Naive thymus-derived CD8-positive, alpha-beta T cell (primary cell): ENCODE measurements at regions not wholly inside any gene's neighbourhood (a gene's known extent, or its start where the extent isn't known, plus 50 kb on each side); places are given as distances from the start of the nearest gene placed in this dataset.

Experiments used
- ATAC-seq, 2 donors: fragments of 150-1000 bp; cut with Tn5 transposase in 1 of 2; sonication (Bioruptor Pico), chemical (Tn5 transposase) in 1 of 2; 1 replicate in 1 of 2; 2 replicates in 1 of 2; pipeline ENCODE4 v1.10.0; 2021; ENCODE audit warnings: mild to moderate bottlenecking in 2 of 2, moderate library complexity in 2 of 2
- POLR2A ChIA-PET: fragments of 350-600 bp; sonication (Branson Sonifier 250); formaldehyde crosslinking; loops from one replicate; lab custom pipeline; 2021; ENCODE audit warnings: antibody characterized with exemption; lab: Charles Lee
- DNase-seq, 10 donors: peaks; one replicate each; pipeline versions ENCODE4 v3.0.0 to v3.0.0-alpha.2; 2020 to 2022
- H3K27ac Mint-ChIP-seq, 10 donors: one replicate each; pipeline ENCODE4 v1.8.0; 2020 to 2022; ENCODE audit warnings: mild to moderate bottlenecking in 10 of 10, mixed read lengths in 10 of 10, moderate library complexity in 4 of 10, inconsistent platforms in 1 of 10
- H3K27me3 Mint-ChIP-seq, 5 donors: one replicate each; pipeline ENCODE4 v1.8.0; 2021 to 2022; ENCODE audit warnings: mixed read lengths in 5 of 5
- H3K36me3 Mint-ChIP-seq, 3 donors: one replicate each; pipeline ENCODE4 v1.8.0; 2020 to 2022; ENCODE audit warnings: mixed read lengths in 3 of 3, mild to moderate bottlenecking in 2 of 3, inconsistent platforms in 1 of 3
- H3K4me1 Mint-ChIP-seq, 4 donors: one replicate each; pipeline ENCODE4 v1.8.0; 2021 to 2022; ENCODE audit warnings: mixed read lengths in 4 of 4
- H3K4me3 Mint-ChIP-seq, 10 donors: one replicate each; pipeline ENCODE4 v1.8.0; 2020 to 2022; ENCODE audit warnings: mild to moderate bottlenecking in 10 of 10, mixed read lengths in 10 of 10, moderate library complexity in 6 of 10, inconsistent platforms in 1 of 10
- H3K9me3 Mint-ChIP-seq, 9 donors: one replicate each; pipeline ENCODE4 v1.8.0; 2020 to 2022; ENCODE audit warnings: mixed read lengths in 9 of 9, mild to moderate bottlenecking in 3 of 9, inconsistent platforms in 1 of 9, moderate library complexity in 1 of 9

DNA sequence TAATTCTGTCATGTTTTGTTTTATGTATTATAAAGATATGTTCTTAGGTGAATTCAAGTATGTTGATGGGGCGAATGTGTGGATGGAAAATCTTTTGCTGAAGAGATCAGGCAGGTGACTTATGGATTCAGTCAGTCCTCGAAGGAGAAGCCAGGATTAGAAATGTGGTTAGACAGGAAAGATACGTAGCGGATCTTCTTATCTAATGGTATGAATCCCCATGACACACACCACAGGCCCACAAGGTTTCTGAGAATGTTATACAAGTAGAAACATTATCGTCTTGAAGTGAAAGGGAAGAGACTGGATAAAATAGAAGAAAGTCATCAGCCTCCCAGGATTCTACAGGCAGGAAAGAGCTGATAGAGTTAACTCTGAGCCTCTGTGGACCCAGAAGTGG, 69.0 kb upstream of the RFXAP start:
- no peaks in the 10 kb centered on the region for H3K4me1 Mint-ChIP-seq
- no peak for DNase-seq
- peaks cover 0 to 9% (median 2%) of the 10 kb centered on the region in 9 donors for H3K9me3 Mint-ChIP-seq
- H3K36me3 Mint-ChIP-seq, result peaks cover 0 to 4% (median 0%) of the 10 kb centered on the region in 3 donors
- no peak for ATAC-seq
- POLR2A ChIA-PET, result no interaction called here
- H3K27ac Mint-ChIP-seq, result no peak overlapping the region
- no peak overlapping the region for H3K4me3 Mint-ChIP-seq
- H3K27me3 Mint-ChIP-seq, result peaks cover 9 to 22% (median 13%) of the 10 kb centered on the region in 5 donors

- POLR2A ChIA-PET, result no interaction called here
- H3K4me1 Mint-ChIP-seq, result no peaks in the 10 kb centered on the region
- H3K27me3 Mint-ChIP-seq, result peaks cover 13 to 27% (median 15%) of the 10 kb centered on the region in 5 donors
Observed at GRCh38 chr13:36750461-36750860, 68.6 kb upstream of the RFXAP start.

GRCh38 chr13:36750946-36751345, 68.1 kb upstream of the RFXAP start:
- no peak overlapping the region for H3K27ac Mint-ChIP-seq
- no peaks in the 10 kb centered on the region for H3K4me1 Mint-ChIP-seq
- ATAC-seq (no peak), DNase-seq (no peak)
- peaks cover 14 to 28% (median 16%) of the 10 kb centered on the region in 5 donors for H3K27me3 Mint-ChIP-seq
- peaks cover 0 to 4% (median 0%) of the 10 kb centered on the region in 3 donors for H3K36me3 Mint-ChIP-seq
- peaks cover 0 to 9% (median 2%) of the 10 kb centered on the region in 9 donors for H3K9me3 Mint-ChIP-seq
- POLR2A ChIA-PET, result no interaction called here
- H3K4me3 Mint-ChIP-seq, result no peak overlapping the region

More at GRCh38 chr13:36750461-36750860, 68.6 kb upstream of the RFXAP start:
- DNase-seq (no peak), ATAC-seq (no peak)
- H3K9me3 Mint-ChIP-seq, result peaks cover 0 to 9% (median 2%) of the 10 kb centered on the region in 9 donors
- peaks cover 0 to 4% (median 0%) of the 10 kb centered on the region in 3 donors for H3K36me3 Mint-ChIP-seq
- no peak overlapping the region for H3K27ac Mint-ChIP-seq
- no peak overlapping the region for H3K4me3 Mint-ChIP-seq

GRCh38 chr13:36752673-36753072, 66.3 kb upstream of the RFXAP start:
- Mint-ChIP-seq H3K27ac (no peak overlapping the region), H3K9me3 (peaks cover 0 to 9% (median 2%) of the 10 kb centered on the region in 9 donors), H3K36me3 (peaks cover 0 to 4% (median 0%) of the 10 kb centered on the region in 3 donors), H3K4me3 (no peak overlapping the region), H3K27me3 (peaks cover 15 to 28% (median 22%) of the 10 kb centered on the region in 5 donors), H3K4me1 (no peaks in the 10 kb centered on the region)
- DNase-seq (no peak), ATAC-seq (no peak)
- POLR2A ChIA-PET, result no interaction called here

GRCh38 chr13:36753176-36753575, 65.8 kb upstream of the RFXAP start:
- no peak overlapping the region for H3K27ac Mint-ChIP-seq
- H3K4me3 Mint-ChIP-seq, result no peak overlapping the region
- no peaks in the 10 kb centered on the region for H3K4me1 Mint-ChIP-seq
- POLR2A ChIA-PET, result no interaction called here
- H3K9me3 Mint-ChIP-seq, result peaks cover 0 to 9% (median 2%) of the 10 kb centered on the region in 9 donors
- H3K27me3 Mint-ChIP-seq, result peaks cover 16 to 28% (median 22%) of the 10 kb centered on the region in 5 donors
- H3K36me3 Mint-ChIP-seq, result peaks cover 0 to 4% (median 0%) of the 10 kb centered on the region in 3 donors
- ATAC-seq (no peak), DNase-seq (no peak)

GRCh38 chr13:36758345-36758744, 60.7 kb upstream of the RFXAP start:
- no peaks in the 10 kb centered on the region for H3K4me1 Mint-ChIP-seq
- DNase-seq (no peak), ATAC-seq (no peak)
- POLR2A ChIA-PET, result no interaction called here
- no peak overlapping the region for H3K4me3 Mint-ChIP-seq
- no peak overlapping the region for H3K27ac Mint-ChIP-seq
- H3K27me3 Mint-ChIP-seq, result peaks cover 11 to 40% (median 33%) of the 10 kb centered on the region in 5 donors
- H3K9me3 Mint-ChIP-seq, result no peaks in the 10 kb centered on the region
- no peaks in the 10 kb centered on the region for H3K36me3 Mint-ChIP-seq

DNA sequence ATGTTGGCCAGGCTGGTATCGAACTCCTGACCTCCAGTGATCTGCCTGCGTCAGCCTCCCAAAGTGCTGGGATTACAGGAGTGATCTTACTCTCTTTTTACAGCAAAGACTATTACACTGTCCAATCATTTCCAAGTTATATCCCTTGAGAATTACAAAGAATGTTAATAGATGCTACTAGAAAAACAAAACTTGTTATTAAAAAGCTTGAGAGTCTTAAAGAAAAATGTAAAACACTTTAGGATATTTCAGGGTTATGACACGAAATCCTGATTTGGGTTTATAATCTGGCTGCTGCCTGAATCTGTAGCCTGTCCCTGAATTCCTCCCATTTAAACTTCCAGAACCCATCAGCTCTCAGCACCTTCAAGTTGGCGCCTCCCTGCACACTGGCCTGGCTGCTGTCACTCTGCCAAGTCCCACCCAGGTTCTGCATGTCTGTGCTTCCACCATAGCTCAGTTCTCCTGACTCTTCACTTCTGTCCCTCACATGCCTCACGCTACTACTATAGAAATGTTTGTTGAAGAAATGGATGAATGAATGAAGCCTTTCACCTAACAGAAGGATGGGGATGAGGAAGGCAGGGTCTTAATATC, 55.8 kb upstream of the RFXAP start:
- POLR2A ChIA-PET, result no interaction called here
- H3K9me3 Mint-ChIP-seq, result peaks cover 0 to 22% (median 13%) of the 10 kb centered on the region in 9 donors
- no peak for ATAC-seq
- no peaks in the 10 kb centered on the region for H3K4me1 Mint-ChIP-seq
- no peak overlapping the region for H3K4me3 Mint-ChIP-seq
- DNase-seq, result no peak
- H3K36me3 Mint-ChIP-seq, result peaks cover 0 to 14% (median 0%) of the 10 kb centered on the region in 3 donors
- H3K27ac Mint-ChIP-seq, result no peak overlapping the region
- H3K27me3 Mint-ChIP-seq, result peaks cover 10 to 51% (median 22%) of the 10 kb centered on the region in 5 donors

DNA sequence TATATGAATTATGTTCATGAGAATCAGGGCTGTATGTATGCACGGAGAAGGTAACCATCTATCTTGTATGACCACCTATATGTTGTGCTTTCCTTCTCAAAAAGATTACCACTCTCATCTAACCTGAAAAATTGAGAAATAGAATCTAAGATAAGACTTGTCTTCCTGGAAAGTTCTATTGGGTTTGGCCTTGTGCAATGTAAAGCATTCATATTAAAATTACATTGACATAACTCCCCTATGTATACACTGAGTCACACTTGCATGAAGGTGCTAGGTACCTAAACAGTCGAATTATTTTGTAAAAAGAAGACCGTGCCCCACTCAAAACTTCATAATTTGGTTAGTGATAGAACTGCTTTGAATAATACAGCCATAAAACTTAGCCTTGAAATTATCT, 54.5 kb upstream of the RFXAP start:
- H3K4me1 Mint-ChIP-seq, result no peaks in the 10 kb centered on the region
- peaks cover 3 to 22% (median 13%) of the 10 kb centered on the region in 9 donors for H3K9me3 Mint-ChIP-seq

GRCh38 chr13:36764957-36765356, 54.1 kb upstream of the RFXAP start:
- no peaks in the 10 kb centered on the region for H3K4me1 Mint-ChIP-seq
- H3K27ac Mint-ChIP-seq, result no peak overlapping the region
- H3K36me3 Mint-ChIP-seq, result peaks cover 0 to 14% (median 0%) of the 10 kb centered on the region in 3 donors
- DNase-seq, result no peak
- H3K9me3 Mint-ChIP-seq, result peaks cover 3 to 22% (median 13%) of the 10 kb centered on the region in 9 donors
- POLR2A ChIA-PET, result no interaction called here
- H3K27me3 Mint-ChIP-seq, result peaks cover 11 to 63% (median 17%) of the 10 kb centered on the region in 5 donors
- H3K4me3 Mint-ChIP-seq, result no peak overlapping the region
- ATAC-seq, result no peak

More for the DNA sequence above, 54.5 kb upstream of the RFXAP start:
- Mint-ChIP-seq H3K27me3 (peaks cover 11 to 61% (median 20%) of the 10 kb centered on the region in 5 donors), H3K4me3 (no peak overlapping the region), H3K36me3 (peaks cover 0 to 14% (median 0%) of the 10 kb centered on the region in 3 donors), H3K27ac (no peak overlapping the region)
- POLR2A ChIA-PET, result no interaction called here
- ATAC-seq, result no peak
- no peak for DNase-seq

DNA sequence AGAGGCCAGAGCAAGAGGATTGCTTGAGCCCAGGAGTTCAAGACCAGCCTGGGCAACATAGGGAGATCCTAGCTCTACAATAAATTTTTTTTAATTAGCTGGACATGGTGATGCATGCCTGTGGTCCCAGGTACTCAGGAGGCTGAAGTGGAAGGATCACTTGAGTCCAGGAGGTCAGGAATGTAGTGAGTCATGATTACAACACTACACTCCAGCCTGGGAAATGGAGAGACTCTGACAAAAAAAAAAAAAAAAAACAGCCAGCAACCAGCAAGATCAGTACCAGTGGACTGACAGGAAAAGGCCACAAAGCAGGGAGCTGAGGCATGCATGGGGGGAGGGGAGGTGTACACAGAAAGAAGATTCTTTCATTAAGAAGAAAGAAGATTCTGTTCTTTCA, 52.7 kb upstream of the RFXAP start:
- POLR2A ChIA-PET, result no interaction called here
- Mint-ChIP-seq H3K36me3 (peaks cover 0 to 14% (median 0%) of the 10 kb centered on the region in 3 donors), H3K9me3 (peaks cover 3 to 22% (median 13%) of the 10 kb centered on the region in 9 donors), H3K27me3 (peaks cover 14 to 51% (median 16%) of the 10 kb centered on the region in 5 donors), H3K27ac (no peak overlapping the region), H3K4me1 (no peaks in the 10 kb centered on the region), H3K4me3 (no peak overlapping the region)
- ATAC-seq (no peak), DNase-seq (no peak)

GRCh38 chr13:36767276-36767675, 51.7 kb upstream of the RFXAP start:
- no peak for ATAC-seq
- POLR2A ChIA-PET, result no interaction called here
- H3K9me3 Mint-ChIP-seq, result peaks cover 3 to 22% (median 13%) of the 10 kb centered on the region in 9 donors
- DNase-seq, result no peak
- peaks cover 13 to 46% (median 15%) of the 10 kb centered on the region in 5 donors for H3K27me3 Mint-ChIP-seq
- peaks cover 0 to 14% (median 0%) of the 10 kb centered on the region in 3 donors for H3K36me3 Mint-ChIP-seq
- no peak overlapping the region for H3K27ac Mint-ChIP-seq
- H3K4me3 Mint-ChIP-seq, result no peak overlapping the region
- no peaks in the 10 kb centered on the region for H3K4me1 Mint-ChIP-seq

DNA sequence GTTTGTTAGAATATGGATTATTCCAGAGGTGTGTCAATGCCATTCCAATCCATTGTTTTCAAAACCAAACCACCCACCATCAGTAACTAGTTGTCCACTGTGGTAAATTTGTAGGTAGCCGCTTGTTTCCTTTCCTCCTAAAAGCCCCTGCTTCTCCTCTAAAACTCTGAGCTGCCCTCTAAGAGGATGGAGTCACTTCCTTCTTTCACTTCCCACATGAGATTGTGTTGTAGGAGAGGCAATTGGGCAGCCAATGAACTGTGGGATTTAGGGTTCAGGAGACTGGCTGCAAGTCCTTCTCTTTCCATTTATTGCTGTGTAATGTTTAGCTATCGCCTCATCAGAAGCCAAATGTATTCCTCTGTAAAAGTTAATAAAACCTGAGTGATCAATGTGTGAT, 49.9 kb upstream of the RFXAP start:
- no peak overlapping the region for H3K4me3 Mint-ChIP-seq
- no peaks in the 10 kb centered on the region for H3K4me1 Mint-ChIP-seq
- H3K9me3 Mint-ChIP-seq, result peaks cover 3 to 22% (median 13%) of the 10 kb centered on the region in 9 donors
- POLR2A ChIA-PET, result no interaction called here
- ATAC-seq, result no peak
- peaks cover 6 to 60% (median 16%) of the 10 kb centered on the region in 5 donors for H3K27me3 Mint-ChIP-seq
- H3K36me3 Mint-ChIP-seq, result peaks cover 0 to 14% (median 0%) of the 10 kb centered on the region in 3 donors
- DNase-seq, result no peak
- H3K27ac Mint-ChIP-seq, result no peak overlapping the region
